ENCODE measurements at regions not wholly inside any gene's neighbourhood (a gene's known extent, or its start where the extent isn't known, plus 50 kb on each side); places are given as distances from the start of the nearest gene placed in this dataset.
A peak's percentile ranks its signal among the peaks of the same experiment; 100 is the strongest.

GRCh38 chr6:154611847-154612246 is 101.4 kb upstream of the CNKSR3 start (continued):
- TF ChIP-seq ZBTB33 (IDR thresholded peaks at IDR 0.05) (no peak), NR2F2 (IDR thresholded peaks at IDR 0.05) (no peak), GABPA (IDR thresholded peaks at IDR 0.05 in 1 of 2, conservative IDR thresholded peaks at IDR 0.05 in 1 of 2) (no peak), TAF1 (conservative IDR thresholded peaks at IDR 0.05) (no peak)

DNA sequence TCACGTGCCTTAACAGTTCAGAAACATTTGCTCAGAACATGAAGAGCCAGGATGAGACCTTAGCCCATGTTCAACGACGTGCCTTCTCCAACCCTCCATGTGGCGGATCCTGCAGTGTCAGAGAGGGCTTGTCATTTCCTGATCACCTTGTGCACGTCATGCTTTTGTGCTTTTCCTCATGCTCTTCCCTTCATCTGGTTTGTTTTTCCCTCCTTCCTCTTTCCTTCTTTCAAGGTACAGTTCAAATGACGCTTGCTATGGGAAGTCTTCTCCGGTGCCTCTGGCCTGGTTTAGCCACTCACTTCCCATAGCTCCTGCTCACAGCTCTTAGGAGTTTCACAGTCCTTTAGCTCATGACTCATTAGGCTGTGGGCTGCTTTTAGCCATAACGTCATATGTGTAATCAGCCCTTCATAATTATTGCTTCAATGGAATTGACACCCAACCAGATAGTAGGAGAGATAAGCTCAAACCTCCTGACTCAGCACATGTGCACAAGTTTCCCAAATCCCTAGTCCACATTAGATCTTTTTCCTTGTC is 102.7 kb upstream of the CNKSR3 start:
- H3K4me1 ChIP-seq (ENCODE audit: control insufficient read depth in 4 of 4, insufficient read depth in 4 of 4, low read length in 3 of 4): no peaks in the 10 kb centered on the region
- WGBS: 84% methylated on average over 8 of the region's 8 CpGs
- no peak overlapping the region for H3K9ac ChIP-seq (ENCODE audit: low read depth in 1 of 2, low read length in 2 of 2)
- TF ChIP-seq RXRA (IDR thresholded peaks at IDR 0.05): no peak
- no peak for TF ChIP-seq RAD21 (IDR thresholded peaks at IDR 0.05)
- TF ChIP-seq FOXA1 (IDR thresholded peaks at IDR 0.05): no peak
- no peak overlapping the region for H3K4me3 ChIP-seq (ENCODE audit: low read depth in 1 of 3, low read length in 3 of 3)
- H3K27ac ChIP-seq (ENCODE audit: low read depth in 1 of 2, low read length in 2 of 2): peak overlapping the region in 1 of 2 donors; percentile 39
- H3K27me3 ChIP-seq (ENCODE audit: control insufficient read depth in 4 of 4, insufficient read depth in 4 of 4, low read length in 3 of 4): no peaks in the 10 kb centered on the region
- no peaks in the 10 kb centered on the region for H3K9me3 ChIP-seq (ENCODE audit: control insufficient read depth in 4 of 4, low read length in 3 of 4)
- DNase-seq (ENCODE audit: low spot score): no peak
- no peaks in the 10 kb centered on the region for H3K36me3 ChIP-seq (ENCODE audit: control insufficient read depth in 4 of 4, insufficient read depth in 3 of 4, low read depth in 1 of 4, low read length in 3 of 4)

DNA sequence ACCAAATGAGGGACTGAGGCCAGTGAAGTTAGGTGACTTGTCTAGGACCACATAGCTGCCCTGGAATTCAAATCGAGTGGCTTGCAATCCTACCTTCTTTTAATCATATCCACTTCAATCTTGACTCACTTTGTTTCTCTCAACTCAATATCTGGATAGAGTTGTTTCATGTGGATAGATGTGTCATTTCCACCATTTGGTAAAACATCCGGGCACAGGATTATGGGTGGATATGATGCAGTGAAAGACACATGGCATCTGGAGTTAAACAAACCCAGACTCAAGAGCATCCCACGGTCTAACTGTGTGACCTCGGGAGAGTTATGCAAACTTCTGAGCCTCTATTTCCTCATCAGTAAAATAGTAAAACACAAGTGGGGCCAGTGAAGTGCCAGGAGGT is 103.6 kb upstream of the CNKSR3 start:
- Histone ChIP-seq H3K27me3 (ENCODE audit: control insufficient read depth in 4 of 4, insufficient read depth in 4 of 4, low read length in 3 of 4) (no peaks in the 10 kb centered on the region), H3K9ac (ENCODE audit: low read depth in 1 of 2, low read length in 2 of 2) (no peak overlapping the region), H3K27ac (ENCODE audit: low read depth in 1 of 2, low read length in 2 of 2) (peak overlapping the region; percentile 17 to 39), H3K4me1 (ENCODE audit: control insufficient read depth in 4 of 4, insufficient read depth in 4 of 4, low read length in 3 of 4) (no peaks in the 10 kb centered on the region), H3K36me3 (ENCODE audit: control insufficient read depth in 4 of 4, insufficient read depth in 3 of 4, low read depth in 1 of 4, low read length in 3 of 4) (no peaks in the 10 kb centered on the region), H3K9me3 (ENCODE audit: control insufficient read depth in 4 of 4, low read length in 3 of 4) (no peaks in the 10 kb centered on the region), H3K4me3 (ENCODE audit: low read depth in 1 of 3, low read length in 3 of 3) (no peak overlapping the region)
- WGBS: 70% methylated on average over 4 of the region's 4 CpGs
- no peak for DNase-seq (ENCODE audit: low spot score)
- no peak for TF ChIP-seq RAD21 (IDR thresholded peaks at IDR 0.05)
- no peak for TF ChIP-seq CTCF (IDR thresholded peaks at IDR 0.05; ENCODE audit: low read depth, low read length, missing input control)
- TF ChIP-seq, protein P1, sequence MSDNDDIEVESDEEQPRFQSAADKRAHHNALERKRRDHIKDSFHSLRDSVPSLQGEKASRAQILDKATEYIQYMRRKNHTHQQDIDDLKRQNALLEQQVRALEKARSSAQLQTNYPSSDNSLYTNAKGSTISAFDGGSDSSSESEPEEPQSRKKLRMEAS (IDR thresholded peaks at IDR 0.05): no peak
- TF ChIP-seq GABPA (IDR thresholded peaks at IDR 0.05 in 1 of 2, conservative IDR thresholded peaks at IDR 0.05 in 1 of 2): no peak
- no peak for TF ChIP-seq JUND (IDR thresholded peaks at IDR 0.05)
- no peak for TF ChIP-seq FOXA1 (IDR thresholded peaks at IDR 0.05)
- no peak for TF ChIP-seq ZBTB33 (IDR thresholded peaks at IDR 0.05)
- TF ChIP-seq, protein P2, sequence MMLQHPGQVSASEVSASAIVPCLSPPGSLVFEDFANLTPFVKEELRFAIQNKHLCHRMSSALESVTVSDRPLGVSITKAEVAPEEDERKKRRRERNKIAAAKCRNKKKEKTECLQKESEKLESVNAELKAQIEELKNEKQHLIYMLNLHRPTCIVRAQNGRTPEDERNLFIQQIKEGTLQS (IDR thresholded peaks at IDR 0.05): no peak
- TF ChIP-seq HNF4A (conservative IDR thresholded peaks at IDR 0.05): no peak
- TF ChIP-seq SP1 (IDR thresholded peaks at IDR 0.05): no peak
- TF ChIP-seq EGR1 (IDR thresholded peaks at IDR 0.05; ENCODE audit: low read depth in 2 of 2): no peak
- TF ChIP-seq YY1 (IDR thresholded peaks at IDR 0.05): no peak
- TF ChIP-seq RXRA (IDR thresholded peaks at IDR 0.05): no peak
- TF ChIP-seq, protein P3, sequence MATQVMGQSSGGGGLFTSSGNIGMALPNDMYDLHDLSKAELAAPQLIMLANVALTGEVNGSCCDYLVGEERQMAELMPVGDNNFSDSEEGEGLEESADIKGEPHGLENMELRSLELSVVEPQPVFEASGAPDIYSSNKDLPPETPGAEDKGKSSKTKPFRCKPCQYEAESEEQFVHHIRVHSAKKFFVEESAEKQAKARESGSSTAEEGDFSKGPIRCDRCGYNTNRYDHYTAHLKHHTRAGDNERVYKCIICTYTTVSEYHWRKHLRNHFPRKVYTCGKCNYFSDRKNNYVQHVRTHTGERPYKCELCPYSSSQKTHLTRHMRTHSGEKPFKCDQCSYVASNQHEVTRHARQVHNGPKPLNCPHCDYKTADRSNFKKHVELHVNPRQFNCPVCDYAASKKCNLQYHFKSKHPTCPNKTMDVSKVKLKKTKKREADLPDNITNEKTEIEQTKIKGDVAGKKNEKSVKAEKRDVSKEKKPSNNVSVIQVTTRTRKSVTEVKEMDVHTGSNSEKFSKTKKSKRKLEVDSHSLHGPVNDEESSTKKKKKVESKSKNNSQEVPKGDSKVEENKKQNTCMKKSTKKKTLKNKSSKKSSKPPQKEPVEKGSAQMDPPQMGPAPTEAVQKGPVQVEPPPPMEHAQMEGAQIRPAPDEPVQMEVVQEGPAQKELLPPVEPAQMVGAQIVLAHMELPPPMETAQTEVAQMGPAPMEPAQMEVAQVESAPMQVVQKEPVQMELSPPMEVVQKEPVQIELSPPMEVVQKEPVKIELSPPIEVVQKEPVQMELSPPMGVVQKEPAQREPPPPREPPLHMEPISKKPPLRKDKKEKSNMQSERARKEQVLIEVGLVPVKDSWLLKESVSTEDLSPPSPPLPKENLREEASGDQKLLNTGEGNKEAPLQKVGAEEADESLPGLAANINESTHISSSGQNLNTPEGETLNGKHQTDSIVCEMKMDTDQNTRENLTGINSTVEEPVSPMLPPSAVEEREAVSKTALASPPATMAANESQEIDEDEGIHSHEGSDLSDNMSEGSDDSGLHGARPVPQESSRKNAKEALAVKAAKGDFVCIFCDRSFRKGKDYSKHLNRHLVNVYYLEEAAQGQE (IDR thresholded peaks at IDR 0.05): no peak
